Neuronal stem cell (in vitro differentiated cells): ENCODE measurements at regions not wholly inside any gene's neighbourhood (a gene's known extent, or its start where the extent isn't known, plus 50 kb on each side); places are given as distances from the start of the nearest gene placed in this dataset.
A peak's percentile ranks its signal among the peaks of the same experiment; 100 is the strongest.

Experiments
- DNase-seq: peaks from one replicate; pipeline ENCODE4 v3.0.0-alpha.2; 2013; ENCODE audit warnings: low spot score
- H2AFZ ChIP-seq: one replicate; pipeline ENCODE4 v1.6.1; 2013; ENCODE audit warnings: mild to moderate bottlenecking, low read length, inconsistent platforms
- H2AK5ac ChIP-seq: 2 replicates; pipeline ENCODE4 v1.6.1; 2013; ENCODE audit warnings: low read depth, mild to moderate bottlenecking, inconsistent platforms, low read length, moderate library complexity, mixed read lengths
- H2BK120ac ChIP-seq: 2 replicates; pipeline ENCODE4 v1.6.1; 2013; ENCODE audit warnings: low read depth, mild to moderate bottlenecking, inconsistent platforms, low read length, moderate library complexity, mixed read lengths
- H2BK12ac ChIP-seq: one replicate; pipeline ENCODE4 v1.6.1; 2013; ENCODE audit warnings: low read length, inconsistent platforms
- H2BK15ac ChIP-seq: 2 replicates; pipeline ENCODE4 v1.6.1; 2013; ENCODE audit warnings: mild to moderate bottlenecking, low read length, inconsistent platforms, mixed read lengths
- H2BK5ac ChIP-seq: one replicate; pipeline ENCODE4 v1.6.1; 2013; ENCODE audit warnings: inconsistent platforms, mild to moderate bottlenecking, low read length, moderate library complexity
- H3K14ac ChIP-seq: one replicate; pipeline ENCODE4 v1.6.1; 2013; ENCODE audit warnings: low read length, inconsistent platforms
- H3K18ac ChIP-seq: 2 replicates; pipeline ENCODE4 v1.6.1; 2013; ENCODE audit warnings: low read length, inconsistent platforms
- H3K23ac ChIP-seq: 2 replicates; pipeline ENCODE4 v1.6.1; 2013; ENCODE audit warnings: low read depth, mild to moderate bottlenecking, mixed read lengths, low read length, inconsistent platforms; ENCODE audit not compliant: poor library complexity
- H3K27ac ChIP-seq: replicated peaks from 3 replicates; pipeline ENCODE4 v1.5.1; 2013; ENCODE audit warnings: low read length, inconsistent platforms
- H3K27me3 ChIP-seq, 3 experiments: 2 replicates each; pipeline ENCODE4 v1.6.1; 2013; ENCODE audit warnings: low read length in 3 of 3, mild to moderate bottlenecking in 2 of 3, inconsistent platforms in 1 of 3, low read depth in 1 of 3, mixed read lengths in 1 of 3, moderate library complexity in 1 of 3; ENCODE audit not compliant: control insufficient read depth in 3 of 3, insufficient read depth in 3 of 3
- H3K36me3 ChIP-seq, 2 donors: replicated peaks in 1 of 2; 2 replicates each; pipeline ENCODE4 v1.6.1; 2013; ENCODE audit warnings: low read length in 2 of 2; ENCODE audit not compliant: control insufficient read depth in 2 of 2, insufficient read depth in 2 of 2
- H3K4ac ChIP-seq: 2 replicates; pipeline ENCODE4 v1.6.1; 2013; ENCODE audit warnings: inconsistent platforms, mild to moderate bottlenecking, low read length, moderate library complexity
- H3K4me1 ChIP-seq, 2 donors: 1 replicate in 1 of 2; 2 replicates in 1 of 2; pipeline ENCODE4 v1.6.1; 2013; ENCODE audit warnings: low read length in 2 of 2, low read depth in 1 of 2; ENCODE audit not compliant: control insufficient read depth in 2 of 2, insufficient read depth in 1 of 2
- H3K4me2 ChIP-seq: one replicate; pipeline ENCODE4 v1.6.1; 2013; ENCODE audit warnings: mild to moderate bottlenecking, low read length, inconsistent platforms; ENCODE audit not compliant: insufficient read depth, poor library complexity, severe bottlenecking
- H3K4me3 ChIP-seq, 2 donors: 2 replicates each; pipeline ENCODE4 v1.5.1; 2013; ENCODE audit warnings: low read length in 2 of 2, mild to moderate bottlenecking in 2 of 2, inconsistent platforms in 1 of 2, moderate library complexity in 1 of 2
- H3K79me1 ChIP-seq: one replicate; pipeline ENCODE4 v1.6.1; 2013; ENCODE audit warnings: low read depth, mild to moderate bottlenecking, inconsistent platforms, low read length, moderate library complexity
- H3K9ac ChIP-seq: one replicate; pipeline ENCODE4 v1.6.1; 2013; ENCODE audit warnings: mild to moderate bottlenecking, low read depth, low read length, inconsistent platforms; ENCODE audit not compliant: poor library complexity
- H3K9me3 ChIP-seq, 2 donors: replicated peaks in 1 of 2; 2 replicates each; pipeline versions ENCODE3 to v1.6.1; 2013; ENCODE audit warnings: low read length in 2 of 2, mild to moderate bottlenecking in 2 of 2, inconsistent platforms in 1 of 2, low read depth in 1 of 2, mixed read lengths in 1 of 2, moderate library complexity in 1 of 2; ENCODE audit not compliant: control insufficient read depth in 2 of 2, insufficient read depth in 1 of 2
- H4K8ac ChIP-seq: one replicate; pipeline ENCODE4 v1.6.1; 2013; ENCODE audit warnings: low read depth, mild to moderate bottlenecking, inconsistent platforms, low read length, moderate library complexity
- H4K91ac ChIP-seq: one replicate; pipeline ENCODE4 v1.6.1; 2013; ENCODE audit warnings: low read length, low read depth, mild to moderate bottlenecking, inconsistent platforms; ENCODE audit not compliant: poor library complexity
- WGBS, 2 donors: extraction: QIAGEN DNeasy Blood & Tissue Kit; methylation state at CpG; one replicate each; pipeline ENCODE4 v1.1.7; 2013; ENCODE audit warnings: missing lambda C conversion rate in 2 of 2, mixed read lengths in 1 of 2; ENCODE audit not compliant: insufficient read length in 2 of 2, insufficient replicate concordance in 1 of 2; ENCODE audit errors: extremely low coverage in 2 of 2; 5-methylcytosine and 5-hydroxymethylcytosine counted together

- no peak for DNase-seq
- H4K8ac ChIP-seq, result no peak overlapping the region
- no peak overlapping the region for H3K23ac ChIP-seq
- H3K4me3 ChIP-seq, result no peak overlapping the region
- H3K9ac ChIP-seq, result no peak overlapping the region
- no peak overlapping the region for H2BK12ac ChIP-seq
- H2BK15ac ChIP-seq, result no peak overlapping the region
- no CpG with 5 or more reads among the region's 5 CpGs for WGBS, 2 donors
- no peak overlapping the region for H4K91ac ChIP-seq
- H3K36me3 ChIP-seq, result no peaks in the 10 kb centered on the region
- no peak overlapping the region for H2AK5ac ChIP-seq
- peaks cover 9 to 15% of the 10 kb centered on the region in 2 donors for H3K4me1 ChIP-seq
- H2BK5ac ChIP-seq, result no peak overlapping the region
- peak overlapping the region; percentile 19 for H3K27ac ChIP-seq
- no peak overlapping the region for H2BK120ac ChIP-seq
- no peak overlapping the region for H3K18ac ChIP-seq
- H3K27me3 ChIP-seq, result no peaks in the 10 kb centered on the region
- peak overlapping the region; percentile 44 for H2AFZ ChIP-seq
- no peaks in the 10 kb centered on the region for H3K79me1 ChIP-seq
- no peak overlapping the region for H3K4me2 ChIP-seq
- H3K9me3 ChIP-seq, result no peaks in the 10 kb centered on the region
- H3K4ac ChIP-seq, result no peak overlapping the region
- no peak overlapping the region for H3K14ac ChIP-seq
Observed at GRCh38 chr11:106466521-106467080, 389.1 kb downstream of the AASDHPPT start.

DNA sequence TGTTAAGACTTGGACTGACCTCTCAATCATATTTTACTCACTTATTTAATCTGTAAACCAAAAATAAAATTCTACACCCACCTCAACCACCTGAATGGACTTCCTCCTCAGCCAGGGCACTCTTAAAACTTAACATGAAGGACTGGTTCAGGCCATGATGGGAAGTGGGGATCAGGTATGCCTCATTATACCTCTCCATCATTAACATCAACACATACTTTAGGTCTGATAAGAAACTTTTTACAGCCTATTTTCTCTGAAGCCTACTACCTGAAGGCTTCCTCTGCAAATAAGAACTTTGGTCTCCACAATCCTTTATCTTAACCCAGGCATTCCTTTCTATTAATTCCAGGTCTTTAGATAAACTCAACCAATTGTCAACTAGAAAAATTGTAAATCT, 390.0 kb downstream of the AASDHPPT start:
- Histone ChIP-seq H3K27ac (no peak overlapping the region), H3K4me1 (peaks cover 7 to 13% of the 10 kb centered on the region in 2 donors), H2BK12ac (no peak overlapping the region)

GRCh38 chr11:106468086-106468485, 390.6 kb downstream of the AASDHPPT start:
- Histone ChIP-seq H2BK120ac (no peak overlapping the region), H3K9ac (no peak overlapping the region), H3K36me3 (no peaks in the 10 kb centered on the region), H3K4me3 (no peak overlapping the region), H3K4me2 (no peak overlapping the region), H2BK12ac (no peak overlapping the region), H2AFZ (no peak overlapping the region), H3K14ac (no peak overlapping the region), H4K8ac (no peak overlapping the region), H2BK5ac (no peak overlapping the region), H3K79me1 (no peaks in the 10 kb centered on the region), H2BK15ac (no peak overlapping the region), H2AK5ac (no peak overlapping the region), H3K18ac (no peak overlapping the region), H3K9me3 (no peaks in the 10 kb centered on the region), H3K23ac (no peak overlapping the region), H3K4ac (no peak overlapping the region), H4K91ac (no peak overlapping the region), H3K27me3 (no peaks in the 10 kb centered on the region), H3K27ac (no peak overlapping the region), H3K4me1 (peaks cover 7 to 11% of the 10 kb centered on the region in 2 donors)
- no peak for DNase-seq
- WGBS, 2 donors, result no CpG with 5 or more reads among the region's 3 CpGs

More for the DNA sequence above, 390.0 kb downstream of the AASDHPPT start:
- Histone ChIP-seq H3K9ac (no peak overlapping the region), H2BK5ac (no peak overlapping the region), H2AFZ (no peak overlapping the region), H4K91ac (no peak overlapping the region), H3K4me2 (no peak overlapping the region), H3K14ac (no peak overlapping the region), H3K4ac (no peak overlapping the region), H3K9me3 (no peaks in the 10 kb centered on the region), H3K27me3 (no peaks in the 10 kb centered on the region), H3K23ac (no peak overlapping the region), H2BK15ac (no peak overlapping the region), H3K79me1 (no peaks in the 10 kb centered on the region), H3K4me3 (no peak overlapping the region), H2AK5ac (no peak overlapping the region), H3K18ac (no peak overlapping the region), H4K8ac (no peak overlapping the region), H3K36me3 (no peaks in the 10 kb centered on the region), H2BK120ac (no peak overlapping the region)
- no peak for DNase-seq

GRCh38 chr11:106468531-106468930, 391.1 kb downstream of the AASDHPPT start:
- Histone ChIP-seq H3K23ac (no peak overlapping the region), H3K27ac (peak overlapping the region; percentile 37), H3K79me1 (no peaks in the 10 kb centered on the region), H2BK120ac (no peak overlapping the region), H3K4me2 (no peak overlapping the region), H2BK12ac (no peak overlapping the region), H3K4me3 (no peak overlapping the region), H2BK5ac (no peak overlapping the region), H3K9me3 (no peaks in the 10 kb centered on the region), H3K36me3 (no peaks in the 10 kb centered on the region), H4K91ac (no peak overlapping the region), H3K4ac (no peak overlapping the region), H3K18ac (no peak overlapping the region), H4K8ac (no peak overlapping the region), H3K4me1 (peaks cover 7 to 11% of the 10 kb centered on the region in 2 donors), H2AK5ac (no peak overlapping the region), H3K9ac (no peak overlapping the region), H2BK15ac (no peak overlapping the region), H3K14ac (no peak overlapping the region), H3K27me3 (no peaks in the 10 kb centered on the region), H2AFZ (peak overlapping the region; percentile 71)
- no CpG with 5 or more reads among the region's 1 CpG for WGBS, 2 donors
- no peak for DNase-seq
